RWPE1 (cell line): ENCODE measurements at regions not wholly inside any gene's neighbourhood (a gene's known extent, or its start where the extent isn't known, plus 50 kb on each side); places are given as distances from the start of the nearest gene placed in this dataset.

Source experiments
- CTCF ChIA-PET: fragments of 350-600 bp; sonication (Branson Sonifier 250); formaldehyde crosslinking; extraction: SDS; loops from one replicate; lab custom pipeline; 2021; lab: Yijun Ruan, JAX
- POLR2A ChIA-PET: fragments of 400-600 bp; formaldehyde crosslinking; extraction: SDS; loops from one replicate; lab custom pipeline; 2020; ENCODE audit warnings: antibody characterized with exemption; ENCODE audit not compliant: low non-redundant PET; lab: Yijun Ruan, JAX
- DNase-seq: peaks from one replicate; pipeline ENCODE4 v3.0.0; 2012; ENCODE audit warnings: low spot score
- H3K27ac ChIP-seq: fragments of 450-650 bp; 2 replicates; pipeline ENCODE4 v1.5.1; 2017
- TF ChIP-seq, protein P1 (sequence below): fragments of 450-650 bp; conservative IDR thresholded peaks from 2 replicates; pipeline ENCODE4 v1.5.1; 2017; ENCODE audit warnings: low read depth, mild to moderate bottlenecking

DNA sequence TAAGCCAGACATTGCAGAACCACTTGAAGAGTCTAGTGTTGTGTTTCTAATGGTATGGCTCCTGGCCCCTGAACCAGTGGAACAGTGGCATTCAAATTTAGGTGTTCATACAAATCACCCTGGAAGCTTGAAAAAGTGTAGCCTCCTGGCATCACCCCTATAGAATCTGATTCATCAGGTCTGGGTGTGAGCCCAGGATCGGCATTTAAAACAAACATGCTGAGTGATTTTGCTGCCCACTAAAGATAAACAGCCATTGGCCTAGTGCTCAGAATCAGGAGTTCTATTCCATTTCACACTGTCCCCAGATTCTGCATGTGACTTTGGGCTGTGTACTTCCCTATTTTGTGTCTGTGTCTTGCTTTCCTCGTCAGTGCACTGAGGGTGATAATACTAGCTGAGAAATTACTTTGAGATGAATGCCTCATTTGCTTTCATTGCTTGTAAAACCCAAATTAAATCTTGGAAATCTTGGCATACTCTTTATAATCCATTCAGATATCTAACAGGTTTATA lies 241.5 kb upstream of the CLINT1 start:
- no peak overlapping the region for H3K27ac ChIP-seq
- CTCF ChIA-PET, result interaction anchor here (0.6 kb wide), 1 partner anchor 25 kb away, joined by 5 read pairs; no protein-coding TSS in a partner anchor
- POLR2A ChIA-PET, result no interaction called here
- DNase-seq, result peak; percentile 18
- TF ChIP-seq, protein P1, sequence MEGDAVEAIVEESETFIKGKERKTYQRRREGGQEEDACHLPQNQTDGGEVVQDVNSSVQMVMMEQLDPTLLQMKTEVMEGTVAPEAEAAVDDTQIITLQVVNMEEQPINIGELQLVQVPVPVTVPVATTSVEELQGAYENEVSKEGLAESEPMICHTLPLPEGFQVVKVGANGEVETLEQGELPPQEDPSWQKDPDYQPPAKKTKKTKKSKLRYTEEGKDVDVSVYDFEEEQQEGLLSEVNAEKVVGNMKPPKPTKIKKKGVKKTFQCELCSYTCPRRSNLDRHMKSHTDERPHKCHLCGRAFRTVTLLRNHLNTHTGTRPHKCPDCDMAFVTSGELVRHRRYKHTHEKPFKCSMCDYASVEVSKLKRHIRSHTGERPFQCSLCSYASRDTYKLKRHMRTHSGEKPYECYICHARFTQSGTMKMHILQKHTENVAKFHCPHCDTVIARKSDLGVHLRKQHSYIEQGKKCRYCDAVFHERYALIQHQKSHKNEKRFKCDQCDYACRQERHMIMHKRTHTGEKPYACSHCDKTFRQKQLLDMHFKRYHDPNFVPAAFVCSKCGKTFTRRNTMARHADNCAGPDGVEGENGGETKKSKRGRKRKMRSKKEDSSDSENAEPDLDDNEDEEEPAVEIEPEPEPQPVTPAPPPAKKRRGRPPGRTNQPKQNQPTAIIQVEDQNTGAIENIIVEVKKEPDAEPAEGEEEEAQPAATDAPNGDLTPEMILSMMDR, result no peak

DNA sequence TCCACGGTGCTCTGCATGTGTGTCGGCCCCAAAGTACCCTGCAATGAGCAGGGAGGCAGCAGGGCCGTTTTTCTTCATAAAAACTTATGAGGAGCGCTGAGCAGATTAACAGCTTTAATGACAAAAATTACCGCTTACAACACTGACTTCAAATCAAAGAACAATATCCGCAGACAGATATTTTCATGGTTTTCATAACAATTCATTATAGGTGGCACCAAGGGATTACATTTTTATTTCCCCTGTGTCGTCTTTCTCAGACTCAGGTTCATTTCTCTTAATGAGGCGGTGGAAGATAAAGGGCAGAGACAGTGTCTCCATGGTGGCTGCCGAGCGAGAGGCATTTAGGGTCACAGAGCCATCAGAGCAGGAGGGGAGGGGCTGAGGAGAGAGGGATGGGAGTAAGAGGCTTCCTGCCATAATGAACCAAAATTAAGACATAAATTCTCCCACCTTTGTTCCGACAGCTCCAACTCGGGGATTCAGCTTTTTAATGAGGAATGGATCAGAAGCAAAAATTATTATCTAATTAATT lies 240.7 kb upstream of the CLINT1 start:
- H3K27ac ChIP-seq, result no peak overlapping the region
- DNase-seq, result no peak
- ChIA-PET POLR2A (no interaction called here), CTCF (no interaction called here)
- TF ChIP-seq, protein P1, result no peak

DNA sequence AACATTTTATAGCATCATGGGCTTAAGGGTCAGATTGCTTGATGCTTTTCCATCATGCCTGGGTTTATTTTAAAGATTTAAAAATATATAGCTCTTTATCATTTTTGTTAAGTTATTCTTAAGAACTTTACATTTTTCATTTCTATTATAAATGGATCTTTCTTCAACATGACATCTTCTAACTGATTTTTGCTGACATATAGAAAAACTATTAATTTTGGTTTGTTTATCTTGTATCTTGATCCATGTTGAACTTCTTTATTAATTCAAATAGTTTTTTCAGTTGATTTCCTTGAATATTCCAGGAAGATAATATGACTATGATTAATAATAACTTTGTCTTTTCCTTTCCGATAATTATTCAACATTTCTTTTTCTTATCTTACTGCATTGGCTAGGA lies 237.9 kb upstream of the CLINT1 start:
- H3K27ac ChIP-seq, result no peak overlapping the region
- CTCF ChIA-PET, result interaction anchor here (0.7 kb wide), 1 partner anchor 12 kb away, joined by 7 read pairs; no protein-coding TSS in a partner anchor
- POLR2A ChIA-PET, result no interaction called here
- TF ChIP-seq, protein P1, result no peak
- DNase-seq, result no peak

DNA sequence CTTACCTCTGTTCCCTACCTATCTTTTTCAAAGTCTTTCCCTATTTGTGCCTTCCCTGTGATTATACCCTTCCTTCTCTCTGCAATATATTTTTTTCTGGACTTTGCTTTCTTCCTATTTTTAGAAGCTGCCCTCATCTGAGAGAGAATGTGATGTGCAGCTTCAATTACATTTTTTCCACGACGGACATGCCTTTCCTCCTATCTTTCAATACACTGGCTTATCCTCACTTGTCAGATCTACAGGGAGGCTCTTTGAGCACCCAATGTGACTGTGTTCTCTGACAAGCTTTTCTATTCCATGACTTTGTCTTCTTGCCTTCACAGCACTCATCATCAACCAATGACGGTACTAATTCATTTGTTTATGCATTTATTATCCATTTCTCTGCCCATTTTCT lies 227.9 kb upstream of the CLINT1 start:
- no peak for DNase-seq
- CTCF ChIA-PET, result interaction anchor here (0.6 to 4.0 kb wide), 4 partner anchors 12 to 330 kb away, joined by 3 to 26 read pairs (median 5); no protein-coding TSS in a partner anchor
- TF ChIP-seq, protein P1, result no peak
- no peak overlapping the region for H3K27ac ChIP-seq
- POLR2A ChIA-PET, result no interaction called here

DNA sequence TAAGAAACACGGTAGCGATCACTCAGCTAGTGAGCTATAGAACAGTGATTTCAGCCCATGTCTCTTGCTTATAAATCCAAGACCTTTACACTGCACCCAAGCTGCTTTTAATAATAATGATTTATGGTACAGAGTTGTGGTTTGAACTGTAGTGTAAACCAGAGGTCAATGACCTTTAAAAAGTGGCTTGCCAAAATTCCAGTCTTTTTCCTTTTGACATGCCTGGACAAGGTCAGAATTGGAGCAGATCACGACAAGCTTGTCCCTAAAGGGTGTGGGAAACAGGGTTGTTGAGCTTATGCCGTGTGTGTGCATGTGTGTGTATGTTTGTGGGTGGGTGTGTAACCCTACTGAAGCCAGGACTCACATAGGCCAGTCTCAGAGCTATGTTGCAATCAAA lies 225.3 kb upstream of the CLINT1 start:
- CTCF ChIA-PET, result interaction anchor here (0.7 to 4.0 kb wide), 2 partner anchors 9 to 575 kb away, joined by 3 to 26 read pairs; no protein-coding TSS in a partner anchor

DNA sequence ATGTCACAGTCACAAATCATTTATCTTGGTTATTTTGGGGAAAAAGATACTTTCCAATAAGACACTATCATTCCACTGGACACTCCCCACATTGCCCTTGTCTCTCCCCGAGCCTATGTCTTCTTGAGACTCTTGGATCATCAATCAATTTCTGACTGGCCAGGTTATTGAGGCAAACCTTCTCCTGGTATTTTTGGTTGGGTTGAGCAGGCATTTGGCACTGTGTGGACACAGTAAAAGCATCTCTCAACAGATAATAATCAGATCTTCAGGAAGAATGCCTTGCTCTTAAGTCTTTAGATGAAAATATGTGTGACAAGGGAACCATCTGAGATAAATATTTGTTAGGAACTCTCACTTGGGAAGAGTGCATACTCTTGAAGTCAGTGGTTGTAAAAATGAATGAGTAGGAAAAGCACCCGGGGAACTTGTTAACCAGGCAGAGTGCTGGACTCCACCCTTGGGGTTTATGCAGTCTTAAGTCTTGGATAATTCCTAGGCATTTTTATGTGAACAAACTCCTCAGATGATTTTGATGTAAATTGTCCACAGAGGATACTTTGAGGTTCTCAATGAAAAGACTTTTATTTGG lies 223.8 kb upstream of the CLINT1 start:
- ChIA-PET POLR2A (no interaction called here), CTCF (no interaction called here)
- no peak overlapping the region for H3K27ac ChIP-seq
- no peak for DNase-seq
- TF ChIP-seq, protein P1, result no peak

More for the DNA sequence above, 225.3 kb upstream of the CLINT1 start:
- peak; percentile 34 for DNase-seq
- no peak overlapping the region for H3K27ac ChIP-seq
- TF ChIP-seq, protein P1, result no peak
- POLR2A ChIA-PET, result no interaction called here
